ENCODE measurements at regions not wholly inside any gene's neighbourhood (a gene's known extent, or its start where the extent isn't known, plus 50 kb on each side); places are given as distances from the start of the nearest gene placed in this dataset.

DNA sequence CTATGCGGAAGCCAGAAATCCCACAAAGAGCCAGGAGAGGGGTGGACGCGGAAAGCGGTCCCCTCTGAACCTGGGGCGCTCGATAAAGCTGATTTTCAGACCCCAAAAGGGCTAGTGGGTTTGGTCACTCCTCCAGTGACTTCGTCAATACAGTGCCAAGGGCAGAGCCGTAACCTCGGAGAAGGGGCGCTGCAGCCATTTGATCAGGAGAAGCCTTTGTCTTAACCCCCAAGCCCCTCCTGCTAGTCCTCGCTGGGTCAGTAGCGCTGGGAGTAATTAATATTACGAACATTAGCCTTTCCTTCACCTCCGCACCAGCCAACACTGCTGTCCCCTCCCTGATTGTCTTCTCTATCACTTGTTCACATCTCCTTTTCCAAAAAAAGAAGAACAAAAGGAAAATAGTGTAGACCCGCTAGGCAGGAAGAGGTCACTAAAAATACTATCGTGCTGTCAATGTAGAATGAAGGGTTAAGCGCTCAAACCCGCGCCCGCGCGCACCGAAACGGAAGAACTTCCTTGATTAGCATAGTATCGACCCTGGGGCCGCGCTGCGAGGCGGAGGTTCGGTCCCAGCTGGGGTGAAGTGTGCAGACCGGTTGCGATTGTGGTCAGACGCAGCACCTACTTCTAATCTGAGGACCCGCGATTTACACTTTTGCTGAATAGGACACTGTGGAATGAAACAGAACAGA, 63.2 kb upstream of the MAPRE2 start (continued):
- TF ChIP-seq SIX5 (IDR thresholded peaks at IDR 0.05; ENCODE audit: low read depth, low read length), result no peak
- no peak for TF ChIP-seq NRF1 (IDR thresholded peaks at IDR 0.05; ENCODE audit: low read depth, low read length)
- TF ChIP-seq SIN3A (conservative IDR thresholded peaks at IDR 0.05 in 1 of 2, IDR thresholded peaks at IDR 0.05 in 1 of 2; ENCODE audit: low read depth in 1 of 2, low read length in 2 of 2), result peak; percentile 36 to 87; a peak in 2 of 4 replicates
- no peak for TF ChIP-seq ZNF274 (IDR thresholded peaks at IDR 0.05; ENCODE audit: borderline replicate concordance, extremely low read depth, low read length)
- TF ChIP-seq BRCA1 (IDR thresholded peaks at IDR 0.05; ENCODE audit: low read depth, low read length), result no peak
- no peak for TF ChIP-seq GABPA (IDR thresholded peaks at IDR 0.05; ENCODE audit: borderline replicate concordance, insufficient read depth, low read length)
- peak; percentile 52 for TF ChIP-seq SAP30 (IDR thresholded peaks at IDR 0.05; ENCODE audit: insufficient read depth, insufficient replicate concordance, low read length)
- TF ChIP-seq MAFK (IDR thresholded peaks at IDR 0.05; ENCODE audit: low read depth, low read length), result no peak

Data from H1 (cell line).